Sigmoid colon (tissue), 6 donors: ENCODE measurements at regions not wholly inside any gene's neighbourhood (a gene's known extent, or its start where the extent isn't known, plus 50 kb on each side); places are given as distances from the start of the nearest gene placed in this dataset.
"Not testable (repeated sequence)": the region's sequence is repeated elsewhere in the genome, so short reads cannot be mapped to it uniquely, and the experiment has no call there.

ENCODE experiments used
- DNase-seq: peaks from one replicate; pipeline ENCODE4 v3.0.0-alpha.2; 2019
- H3K27ac ChIP-seq, 4 donors: fragments of 200-600 bp; sonication (generic); one replicate each; pipeline ENCODE4 v1.5.1; 2016 to 2019; ENCODE audit warnings: mild to moderate bottlenecking in 1 of 4
- H3K27me3 ChIP-seq, 3 donors: fragments of 200-600 bp; sonication (generic); one replicate each; pipeline ENCODE4 v1.5.1; 2019; ENCODE audit warnings: mild to moderate bottlenecking in 1 of 3
- H3K36me3 ChIP-seq, 4 donors: fragments of 200-600 bp; sonication (generic); one replicate each; pipeline ENCODE4 v1.5.1; 2016 to 2019
- H3K4me1 ChIP-seq, 4 donors: fragments of 200-600 bp; sonication (generic); one replicate each; pipeline ENCODE4 v1.5.1; 2017 to 2019
- H3K4me3 ChIP-seq, 4 donors: fragments of 200-600 bp; sonication (generic); one replicate each; pipeline ENCODE4 v1.5.1; 2017 to 2019; ENCODE audit warnings: mild to moderate bottlenecking in 2 of 4, moderate library complexity in 1 of 4
- H3K9me3 ChIP-seq, 4 donors: fragments of 200-600 bp in 3 of 4; sonication (generic) in 3 of 4; one replicate each; pipeline versions ENCODE4 v1.5.1 to v1.6.1; 2013 to 2019
- EP300 ChIP-seq, 4 donors: sonication (generic); formaldehyde crosslinking; IDR thresholded peaks; one replicate each; pipeline ENCODE4 v1.6.1; 2017; ENCODE audit warnings: antibody characterized with exemption in 4 of 4
- POLR2A ChIP-seq, 2 donors: fragments of 450-650 bp; IDR thresholded peaks; one replicate each; pipeline ENCODE4 v1.6.1; 2016; ENCODE audit warnings: antibody characterized with exemption in 2 of 2, mild to moderate bottlenecking in 2 of 2, moderate library complexity in 2 of 2
- POLR2AphosphoS5 ChIP-seq, 4 donors: sonication (generic); formaldehyde crosslinking; IDR thresholded peaks; one replicate each; pipeline ENCODE4 v1.6.1; 2017; ENCODE audit warnings: antibody characterized with exemption in 4 of 4
- WGBS, 2 donors: extraction: QIAGEN DNeasy Blood & Tissue Kit; methylation state at CpG; one replicate each; pipeline ENCODE4 v1.1.7; 2013; 5-methylcytosine and 5-hydroxymethylcytosine counted together
- intact Hi-C: fragments of 100-400 bp; cut with DNase I; formaldehyde crosslinking; loops from one replicate; pipeline ENCODE4 v1.15.1; 2023
- small RNA-seq, 3 donors: library from RNA; depleted of rRNA; stranded (forward); fragments of <200 nt; gene quantifications; one replicate each; pipeline ENCODE3, GENCODE V24; 2016
- TF ChIP-seq, protein P1 (sequence below), 4 experiments: fragments of 450-650 bp in 3 of 4; fragments of 200-600 bp in 1 of 4; IDR thresholded peaks; one replicate each; pipeline ENCODE4 v1.5.1; 2016 to 2019; ENCODE audit warnings: antibody characterized with exemption in 4 of 4, mild to moderate bottlenecking in 3 of 4, moderate library complexity in 2 of 4
- donor health status: healthy with polysubstance abuse.
- donor health status: healthy.

DNA sequence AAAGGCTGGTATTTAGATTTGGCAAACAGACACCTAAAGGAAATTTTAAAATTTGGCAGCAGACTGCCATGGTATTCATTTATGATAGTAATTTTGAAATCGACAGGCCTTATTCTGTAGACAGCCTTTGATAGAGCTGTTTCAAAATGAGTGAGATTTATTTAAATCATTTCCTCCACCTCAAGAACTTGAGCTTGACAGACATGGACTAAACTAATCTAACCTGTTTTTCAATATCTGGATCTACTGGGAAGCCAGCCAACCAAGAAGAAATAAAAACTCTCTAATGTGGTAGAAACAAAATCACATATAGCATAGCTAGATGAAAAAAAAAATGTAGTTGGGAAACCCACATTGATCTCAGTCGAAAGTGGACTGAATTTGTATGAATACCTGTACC is 56.9 kb upstream of the RASA1 start:
- Histone ChIP-seq H3K27me3 (no peaks in the 10 kb centered on the region), H3K4me1 (no peaks in the 10 kb centered on the region), H3K4me3 (no peak overlapping the region), H3K36me3 (no peaks in the 10 kb centered on the region), H3K27ac (no peak overlapping the region), H3K9me3 (no peaks in the 10 kb centered on the region)
- no peak for DNase-seq
- intact Hi-C loops: no loop called here
- 23 to 61% methylated on average over 2 of the region's 2 CpGs for WGBS, 2 donors
- no peak for TF ChIP-seq EP300 (IDR thresholded peaks at IDR 0.05)
- TF ChIP-seq POLR2AphosphoS5 (IDR thresholded peaks at IDR 0.05): no peak
- TF ChIP-seq, protein P1, sequence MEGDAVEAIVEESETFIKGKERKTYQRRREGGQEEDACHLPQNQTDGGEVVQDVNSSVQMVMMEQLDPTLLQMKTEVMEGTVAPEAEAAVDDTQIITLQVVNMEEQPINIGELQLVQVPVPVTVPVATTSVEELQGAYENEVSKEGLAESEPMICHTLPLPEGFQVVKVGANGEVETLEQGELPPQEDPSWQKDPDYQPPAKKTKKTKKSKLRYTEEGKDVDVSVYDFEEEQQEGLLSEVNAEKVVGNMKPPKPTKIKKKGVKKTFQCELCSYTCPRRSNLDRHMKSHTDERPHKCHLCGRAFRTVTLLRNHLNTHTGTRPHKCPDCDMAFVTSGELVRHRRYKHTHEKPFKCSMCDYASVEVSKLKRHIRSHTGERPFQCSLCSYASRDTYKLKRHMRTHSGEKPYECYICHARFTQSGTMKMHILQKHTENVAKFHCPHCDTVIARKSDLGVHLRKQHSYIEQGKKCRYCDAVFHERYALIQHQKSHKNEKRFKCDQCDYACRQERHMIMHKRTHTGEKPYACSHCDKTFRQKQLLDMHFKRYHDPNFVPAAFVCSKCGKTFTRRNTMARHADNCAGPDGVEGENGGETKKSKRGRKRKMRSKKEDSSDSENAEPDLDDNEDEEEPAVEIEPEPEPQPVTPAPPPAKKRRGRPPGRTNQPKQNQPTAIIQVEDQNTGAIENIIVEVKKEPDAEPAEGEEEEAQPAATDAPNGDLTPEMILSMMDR (IDR thresholded peaks at IDR 0.05): no peak
- no peak for TF ChIP-seq POLR2A (IDR thresholded peaks at IDR 0.05)

DNA sequence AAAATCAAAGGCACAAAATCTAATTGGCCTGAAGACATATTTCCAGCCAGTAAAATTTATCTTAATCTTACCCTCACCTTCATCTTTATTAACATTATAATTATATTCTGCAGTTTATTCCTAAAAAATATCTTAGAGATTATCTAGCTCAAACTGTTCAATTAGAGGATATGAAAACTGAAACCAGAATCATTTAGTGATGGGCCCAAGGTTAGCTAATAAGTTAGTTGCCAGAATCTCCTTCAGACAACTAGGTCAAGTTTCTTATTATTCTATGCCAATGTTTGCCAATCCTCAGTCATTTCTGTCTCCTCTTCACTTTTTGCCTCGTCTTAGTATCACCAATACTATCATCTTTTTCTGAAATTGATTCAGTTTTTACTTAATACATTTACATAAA is 56.0 kb upstream of the RASA1 start:
- Histone ChIP-seq H3K4me3 (no peak overlapping the region), H3K9me3 (no peaks in the 10 kb centered on the region), H3K27me3 (no peaks in the 10 kb centered on the region), H3K27ac (no peak overlapping the region), H3K36me3 (no peaks in the 10 kb centered on the region), H3K4me1 (no peaks in the 10 kb centered on the region)
- DNase-seq: no peak
- 76 to 77% methylated on average over 1 of the region's 1 CpG for WGBS, 2 donors
- intact Hi-C loops: no loop called here
- TF ChIP-seq, protein P1 (IDR thresholded peaks at IDR 0.05): no peak
- no peak for TF ChIP-seq POLR2AphosphoS5 (IDR thresholded peaks at IDR 0.05)
- no peak for TF ChIP-seq EP300 (IDR thresholded peaks at IDR 0.05)
- TF ChIP-seq POLR2A (IDR thresholded peaks at IDR 0.05): no peak

DNA sequence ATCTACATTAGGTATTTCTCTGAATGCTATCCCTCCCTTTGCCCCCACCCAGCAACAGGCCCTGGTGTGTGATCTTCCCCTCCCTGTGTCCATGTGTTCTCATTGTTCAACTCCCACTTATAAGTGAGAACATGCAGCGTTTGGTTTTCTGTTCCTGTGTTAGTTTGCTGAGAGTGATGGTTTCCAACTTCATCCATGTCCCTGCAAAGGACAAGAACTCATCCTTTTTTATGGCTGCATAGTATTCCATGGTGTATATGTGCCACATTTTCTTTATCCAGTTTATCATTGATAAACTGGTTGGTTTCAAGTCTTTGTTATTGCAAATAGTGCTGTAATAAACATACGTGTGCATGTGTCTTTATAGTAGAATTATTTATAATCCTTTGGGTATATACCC is 55.5 kb upstream of the RASA1 start:
- H3K27ac ChIP-seq, DNase-seq, H3K36me3 ChIP-seq, intact Hi-C loops, H3K27me3 ChIP-seq, H3K4me1 ChIP-seq, H3K4me3 ChIP-seq, H3K9me3 ChIP-seq: not testable (repeated sequence)
- 44 to 68% methylated on average over 2 of the region's 2 CpGs for WGBS, 2 donors

DNA sequence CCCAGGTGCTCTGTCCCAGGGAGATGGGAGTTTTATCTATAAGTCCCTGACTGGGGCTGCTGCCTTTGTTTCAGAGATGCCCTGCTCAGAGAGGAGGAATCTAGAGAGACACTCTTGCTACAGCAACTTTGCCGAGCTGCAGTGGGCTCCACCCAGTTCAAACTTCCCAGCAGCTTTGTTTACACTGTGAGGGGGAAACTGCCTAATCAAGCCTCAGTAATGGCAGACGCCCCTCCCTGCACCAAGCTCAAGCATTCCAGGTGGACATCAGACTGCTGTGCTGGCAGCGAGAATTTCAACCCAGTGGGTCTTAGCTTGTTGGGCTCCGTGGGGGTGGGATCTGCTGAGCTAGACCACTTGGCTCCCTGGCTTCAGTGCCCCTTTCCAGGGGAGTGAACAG is 50.2 kb upstream of the RASA1 start:
- H3K4me3 ChIP-seq, H3K4me1 ChIP-seq, H3K36me3 ChIP-seq, DNase-seq, H3K9me3 ChIP-seq, intact Hi-C loops, H3K27ac ChIP-seq, H3K27me3 ChIP-seq: not testable (repeated sequence)
- WGBS, 2 donors: 48 to 61% methylated on average over 4 of the region's 4 CpGs

Small RNAs in the stretch of these regions (small RNA-seq; reads per million reads assigned to genes)
- gene MIR4280 (0 reads per million in 3 donors), gene RN7SKP34 (0 reads per million in 3 donors)
